ENCODE measurements at regions not wholly inside any gene's neighbourhood (a gene's known extent, or its start where the extent isn't known, plus 50 kb on each side); places are given as distances from the start of the nearest gene placed in this dataset.

- no peak overlapping the region for H3K27ac ChIP-seq (ENCODE audit: low read length)
Measured at GRCh38 chr1:187629075-187629474, 800.3 kb downstream of the PLA2G4A start.

GRCh38 chr1:187630653-187631380 is 802.1 kb downstream of the PLA2G4A start:
- Histone ChIP-seq H4K20me1 (ENCODE audit: insufficient read depth) (no peaks in the 10 kb centered on the region), H3K4me2 (ENCODE audit: low read length) (no peak overlapping the region), H3K27me3 (ENCODE audit: insufficient read depth, low read depth, low read length) (no peaks in the 10 kb centered on the region), H3K27ac (ENCODE audit: low read length) (no peak overlapping the region), H3K4me3 (ENCODE audit: low read length) (no peak overlapping the region), H3K9me2 (ENCODE audit: insufficient read depth, low read length) (no peaks in the 10 kb centered on the region), H3K9ac (ENCODE audit: low read length) (no peak overlapping the region), H3K36me3 (ENCODE audit: insufficient read depth, low read length) (no peaks in the 10 kb centered on the region), H3K79me2 (replicated peaks; ENCODE audit: insufficient read depth, low read length) (no peaks in the 10 kb centered on the region), H2AFZ (ENCODE audit: low read depth, low read length) (no peak overlapping the region), H3K9me3 (ENCODE audit: low read length) (no peaks in the 10 kb centered on the region), H3F3A (ENCODE audit: insufficient read depth, low read length, poor library complexity, severe bottlenecking) (no peaks in the 10 kb centered on the region)
- TF ChIP-seq SMC3 (conservative IDR thresholded peaks at IDR 0.05; ENCODE audit: poor library complexity) (no peak), MXI1 (conservative IDR thresholded peaks at IDR 0.05; ENCODE audit: poor library complexity, severe bottlenecking) (no peak)

More at GRCh38 chr1:187629075-187629474, 800.3 kb downstream of the PLA2G4A start:
- Histone ChIP-seq H3K9me2 (ENCODE audit: insufficient read depth, low read length) (no peaks in the 10 kb centered on the region), H3K9me3 (ENCODE audit: low read length) (no peaks in the 10 kb centered on the region), H3K27me3 (ENCODE audit: insufficient read depth, low read depth, low read length) (no peaks in the 10 kb centered on the region), H3K4me2 (ENCODE audit: low read length) (no peak overlapping the region), H4K20me1 (ENCODE audit: insufficient read depth) (no peaks in the 10 kb centered on the region), H2AFZ (ENCODE audit: low read depth, low read length) (no peak overlapping the region), H3K79me2 (replicated peaks; ENCODE audit: insufficient read depth, low read length) (no peaks in the 10 kb centered on the region), H3K4me3 (ENCODE audit: low read length) (no peak overlapping the region), H3K9ac (ENCODE audit: low read length) (no peak overlapping the region), H3F3A (ENCODE audit: insufficient read depth, low read length, poor library complexity, severe bottlenecking) (no peaks in the 10 kb centered on the region), H3K36me3 (ENCODE audit: insufficient read depth, low read length) (no peaks in the 10 kb centered on the region)
- TF ChIP-seq MXI1 (conservative IDR thresholded peaks at IDR 0.05; ENCODE audit: poor library complexity, severe bottlenecking) (no peak), REST (IDR thresholded peaks at IDR 0.05; ENCODE audit: borderline replicate concordance) (no peak), CTCF (IDR thresholded peaks at IDR 0.05; ENCODE audit: poor library complexity, severe bottlenecking) (no peak), POLR2AphosphoS5 (IDR thresholded peaks at IDR 0.05) (peak; percentile 51), EP300 (conservative IDR thresholded peaks at IDR 0.05; ENCODE audit: poor library complexity, severe bottlenecking) (peak; percentile 9)

- no peak overlapping the region for H2AFZ ChIP-seq (ENCODE audit: low read depth, low read length)
- H3K27me3 ChIP-seq (ENCODE audit: insufficient read depth, low read depth, low read length), result no peaks in the 10 kb centered on the region
- H3K9ac ChIP-seq (ENCODE audit: low read length), result no peak overlapping the region
- no peak overlapping the region for H3K4me3 ChIP-seq (ENCODE audit: low read length)
- no peak overlapping the region for H3K4me2 ChIP-seq (ENCODE audit: low read length)
- H4K20me1 ChIP-seq (ENCODE audit: insufficient read depth), result no peaks in the 10 kb centered on the region
- no peak for TF ChIP-seq POLR2AphosphoS5 (IDR thresholded peaks at IDR 0.05)
- no peaks in the 10 kb centered on the region for H3F3A ChIP-seq (ENCODE audit: insufficient read depth, low read length, poor library complexity, severe bottlenecking)
- no peak overlapping the region for H3K27ac ChIP-seq (ENCODE audit: low read length)
- no peaks in the 10 kb centered on the region for H3K9me2 ChIP-seq (ENCODE audit: insufficient read depth, low read length)
- no peaks in the 10 kb centered on the region for H3K79me2 ChIP-seq (replicated peaks; ENCODE audit: insufficient read depth, low read length)
- H3K9me3 ChIP-seq (ENCODE audit: low read length), result no peaks in the 10 kb centered on the region
- no peaks in the 10 kb centered on the region for H3K36me3 ChIP-seq (ENCODE audit: insufficient read depth, low read length)
Measured at GRCh38 chr1:187631381-187631675, 802.6 kb downstream of the PLA2G4A start.
